CD4-positive, alpha-beta T cell (primary cell): ENCODE measurements at regions not wholly inside any gene's neighbourhood (a gene's known extent, or its start where the extent isn't known, plus 50 kb on each side); places are given as distances from the start of the nearest gene placed in this dataset.

Experiments
- ATAC-seq: fragments of 200-7000 bp; cut with Tn5 transposase; one replicate; pipeline ENCODE4 v1.10.0; 2022; ENCODE audit warnings: mild to moderate bottlenecking; ENCODE audit not compliant: poor library complexity
- CTCF ChIA-PET: fragments of 350-600 bp; sonication (Branson Sonifier 250); formaldehyde crosslinking; loops from one replicate; lab custom pipeline; 2021; ENCODE audit warnings: antibody characterized with exemption, inconsistent platforms; lab: Charles Lee
- POLR2A ChIA-PET: fragments of 350-600 bp; sonication (Branson Sonifier 250); formaldehyde crosslinking; loops from one replicate; lab custom pipeline; 2021; ENCODE audit warnings: antibody characterized with exemption, inconsistent platforms; lab: Charles Lee
- DNase-seq, 14 experiments: peaks; one replicate each; pipeline ENCODE4 v3.0.0-alpha.2; 2013 to 2020; ENCODE audit warnings: mixed read lengths in 2 of 14
- H3K27ac ChIP-seq, 2 donors: one replicate each; pipeline versions ENCODE4 v1.5.1 to v1.7.0; 2013; ENCODE audit warnings: low read length in 2 of 2, low read depth in 1 of 2, mild to moderate bottlenecking in 1 of 2
- H3K27me3 ChIP-seq, 2 experiments: 1 replicate in 1 of 2; 2 replicates in 1 of 2; pipeline versions ENCODE4 v1.6.1 to v1.7.0; 2013; ENCODE audit warnings: low read length in 2 of 2, control low read depth in 1 of 2, mild to moderate bottlenecking in 1 of 2, moderate library complexity in 1 of 2; ENCODE audit not compliant: insufficient read depth in 2 of 2, control insufficient read depth in 1 of 2
- H3K36me3 ChIP-seq: one replicate; pipeline ENCODE4 v1.6.1; 2013; ENCODE audit warnings: low read length, control low read depth; ENCODE audit not compliant: insufficient read depth
- H3K4me1 ChIP-seq: one replicate; pipeline ENCODE4 v1.6.1; 2013; ENCODE audit warnings: low read length, control low read depth; ENCODE audit not compliant: insufficient read depth
- H3K4me3 ChIP-seq: one replicate; pipeline ENCODE4 v1.5.1; 2013; ENCODE audit warnings: mild to moderate bottlenecking, low read length, moderate library complexity
- H3K9me3 ChIP-seq, 2 experiments: 1 replicate in 1 of 2; 2 replicates in 1 of 2; pipeline versions ENCODE4 v1.6.1 to v1.7.0; 2013; ENCODE audit warnings: low read length in 2 of 2, mild to moderate bottlenecking in 2 of 2, control low read depth in 1 of 2, moderate library complexity in 1 of 2; ENCODE audit not compliant: control insufficient read depth in 1 of 2, insufficient read depth in 1 of 2
- H3K27ac Mint-ChIP-seq: one replicate; pipeline ENCODE4 v1.8.0; 2020; ENCODE audit warnings: mixed read lengths
- H3K27me3 Mint-ChIP-seq: one replicate; pipeline ENCODE4 v1.8.0; 2021; ENCODE audit warnings: mixed read lengths
- H3K36me3 Mint-ChIP-seq: one replicate; pipeline ENCODE4 v1.8.0; 2021; ENCODE audit warnings: low read depth, mixed read lengths
- H3K4me1 Mint-ChIP-seq: one replicate; pipeline ENCODE4 v1.8.0; 2021; ENCODE audit warnings: low read depth, mixed read lengths
- H3K4me3 Mint-ChIP-seq: one replicate; pipeline ENCODE4 v1.8.0; 2020; ENCODE audit warnings: mild to moderate bottlenecking, mixed read lengths
- H3K9me3 Mint-ChIP-seq: one replicate; pipeline ENCODE4 v1.8.0; 2020; ENCODE audit warnings: mixed read lengths
- intact Hi-C, 2 experiments: fragments of 100-400 bp; cut with DNase I in 1 of 2; cut with micrococcal nuclease in 1 of 2; formaldehyde crosslinking; loops; one replicate each; pipeline versions ENCODE4 v1.15.1 to v1.9.0; 2023 to 2025; cut with DNase I, micrococcal nuclease
- TF ChIP-seq, protein P1 (sequence below): fragments of 200-600 bp; IDR thresholded peaks from one replicate; pipeline ENCODE4 v1.8.0; 2022; ENCODE audit warnings: antibody characterized with exemption, mild to moderate bottlenecking

DNA sequence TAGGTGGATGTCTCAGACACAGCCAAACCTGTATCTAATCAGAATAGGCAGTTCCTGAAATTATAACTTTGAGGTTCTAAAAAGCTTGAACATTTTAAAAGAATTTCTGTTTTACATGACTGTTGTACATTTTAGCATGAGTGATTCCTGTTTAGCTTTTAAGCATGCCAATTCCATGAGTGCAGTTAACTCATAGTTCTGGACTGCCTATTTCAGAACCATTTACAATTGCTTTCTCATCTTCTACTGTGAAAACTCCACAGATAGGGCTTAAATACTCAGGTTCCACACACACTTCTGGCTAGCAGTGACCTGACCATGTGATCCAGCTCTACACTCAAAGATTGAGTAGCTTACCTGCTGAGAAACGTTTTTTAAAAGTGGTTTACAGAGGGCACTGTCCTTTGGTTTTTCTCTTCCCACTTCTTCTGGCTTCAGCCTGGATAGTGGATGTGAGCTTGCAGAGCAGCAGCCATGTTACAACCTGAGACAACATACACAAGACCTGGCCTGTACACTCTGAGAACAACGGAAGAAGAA, 280.8 kb downstream of the ANKRD50 start:
- ChIA-PET CTCF (no interaction called here), POLR2A (no interaction called here)
- Mint-ChIP-seq H3K4me3 (no peak overlapping the region), H3K27me3 (no peaks in the 10 kb centered on the region), H3K9me3 (no peaks in the 10 kb centered on the region), H3K27ac (no peak overlapping the region), H3K36me3 (no peaks in the 10 kb centered on the region), H3K4me1 (no peaks in the 10 kb centered on the region)
- no peaks in the 10 kb centered on the region for H3K4me1 ChIP-seq
- ATAC-seq (no peak), DNase-seq (no peak)
- peaks cover 0 to 5% of the 10 kb centered on the region in 2 experiments for H3K9me3 ChIP-seq
- H3K4me3 ChIP-seq = no peak overlapping the region
- H3K27me3 ChIP-seq = no peaks in the 10 kb centered on the region
- intact Hi-C loops = no loop called here
- no peak overlapping the region for H3K27ac ChIP-seq
- H3K36me3 ChIP-seq = no peaks in the 10 kb centered on the region
- TF ChIP-seq, protein P1, sequence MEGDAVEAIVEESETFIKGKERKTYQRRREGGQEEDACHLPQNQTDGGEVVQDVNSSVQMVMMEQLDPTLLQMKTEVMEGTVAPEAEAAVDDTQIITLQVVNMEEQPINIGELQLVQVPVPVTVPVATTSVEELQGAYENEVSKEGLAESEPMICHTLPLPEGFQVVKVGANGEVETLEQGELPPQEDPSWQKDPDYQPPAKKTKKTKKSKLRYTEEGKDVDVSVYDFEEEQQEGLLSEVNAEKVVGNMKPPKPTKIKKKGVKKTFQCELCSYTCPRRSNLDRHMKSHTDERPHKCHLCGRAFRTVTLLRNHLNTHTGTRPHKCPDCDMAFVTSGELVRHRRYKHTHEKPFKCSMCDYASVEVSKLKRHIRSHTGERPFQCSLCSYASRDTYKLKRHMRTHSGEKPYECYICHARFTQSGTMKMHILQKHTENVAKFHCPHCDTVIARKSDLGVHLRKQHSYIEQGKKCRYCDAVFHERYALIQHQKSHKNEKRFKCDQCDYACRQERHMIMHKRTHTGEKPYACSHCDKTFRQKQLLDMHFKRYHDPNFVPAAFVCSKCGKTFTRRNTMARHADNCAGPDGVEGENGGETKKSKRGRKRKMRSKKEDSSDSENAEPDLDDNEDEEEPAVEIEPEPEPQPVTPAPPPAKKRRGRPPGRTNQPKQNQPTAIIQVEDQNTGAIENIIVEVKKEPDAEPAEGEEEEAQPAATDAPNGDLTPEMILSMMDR = no peak

DNA sequence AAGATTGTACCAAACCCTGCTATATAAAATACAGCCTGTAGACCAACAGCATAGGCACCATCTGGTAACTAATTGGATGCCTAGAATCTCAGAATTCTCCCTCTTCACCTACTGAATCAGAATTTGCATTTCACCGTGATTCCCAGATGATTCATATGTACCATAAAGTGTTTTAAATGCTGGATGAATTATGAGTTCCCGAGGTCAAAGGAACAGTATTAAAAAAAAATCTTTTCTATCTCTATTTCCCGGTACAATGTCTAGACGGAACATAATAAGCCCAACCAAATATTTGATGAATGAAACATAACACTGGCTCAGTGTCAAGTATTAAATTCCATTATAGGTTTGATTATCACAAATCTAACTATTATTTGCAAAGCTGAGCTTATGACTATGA, 280.0 kb downstream of the ANKRD50 start:
- TF ChIP-seq, protein P1 = no peak
- no peaks in the 10 kb centered on the region for H3K4me1 Mint-ChIP-seq
- H3K9me3 ChIP-seq = peaks cover 0 to 5% of the 10 kb centered on the region in 2 experiments
- no peaks in the 10 kb centered on the region for H3K9me3 Mint-ChIP-seq
- H3K4me3 Mint-ChIP-seq = no peak overlapping the region
- ATAC-seq = no peak
- DNase-seq = no peak
- intact Hi-C loops = no loop called here
- ChIA-PET POLR2A (no interaction called here), CTCF (no interaction called here)
- no peak overlapping the region for H3K27ac ChIP-seq
- no peaks in the 10 kb centered on the region for H3K36me3 ChIP-seq
- no peak overlapping the region for H3K27ac Mint-ChIP-seq
- H3K27me3 ChIP-seq = no peaks in the 10 kb centered on the region
- H3K36me3 Mint-ChIP-seq = no peaks in the 10 kb centered on the region
- no peaks in the 10 kb centered on the region for H3K4me1 ChIP-seq
- H3K27me3 Mint-ChIP-seq = no peaks in the 10 kb centered on the region
- no peak overlapping the region for H3K4me3 ChIP-seq

DNA sequence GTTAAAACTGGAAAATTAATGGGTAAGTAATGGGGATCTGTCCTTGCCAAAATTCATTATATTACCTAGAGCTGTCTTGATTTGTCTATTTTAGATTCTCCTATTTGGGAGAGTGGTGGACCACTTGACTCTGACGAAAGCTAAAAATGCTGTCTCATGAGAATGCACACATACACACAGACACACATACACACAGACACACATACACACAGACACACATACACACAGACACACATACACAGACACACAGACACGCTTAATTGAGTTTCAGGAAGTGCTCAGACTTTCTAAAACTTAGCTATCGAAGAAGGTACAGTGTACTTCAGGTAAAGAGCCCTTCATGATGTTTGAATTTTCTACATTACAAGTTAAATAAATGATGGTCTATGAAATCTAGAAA, 279.5 kb downstream of the ANKRD50 start:
- ChIA-PET POLR2A (no interaction called here), CTCF (no interaction called here)
- ATAC-seq = no peak
- no peaks in the 10 kb centered on the region for H3K4me1 Mint-ChIP-seq
- intact Hi-C loops = no loop called here
- no peak for DNase-seq
- H3K4me1 ChIP-seq = no peaks in the 10 kb centered on the region
- TF ChIP-seq, protein P1 = no peak
- H3K27ac Mint-ChIP-seq = no peak overlapping the region
- H3K4me3 ChIP-seq = no peak overlapping the region
- no peaks in the 10 kb centered on the region for H3K27me3 ChIP-seq
- H3K36me3 Mint-ChIP-seq = no peaks in the 10 kb centered on the region
- H3K9me3 Mint-ChIP-seq = no peaks in the 10 kb centered on the region
- H3K4me3 Mint-ChIP-seq = no peak overlapping the region
- no peak overlapping the region for H3K27ac ChIP-seq
- no peaks in the 10 kb centered on the region for H3K27me3 Mint-ChIP-seq
- no peaks in the 10 kb centered on the region for H3K36me3 ChIP-seq
- peaks cover 0 to 5% of the 10 kb centered on the region in 2 experiments for H3K9me3 ChIP-seq
